ENCODE measurements at regions not wholly inside any gene's neighbourhood (a gene's known extent, or its start where the extent isn't known, plus 50 kb on each side); places are given as distances from the start of the nearest gene placed in this dataset.

- TF ChIP-seq CTCF (IDR thresholded peaks at IDR 0.05; ENCODE audit: borderline replicate concordance, control extremely low read depth, extremely low read depth, insufficient read depth, missing control alignments): no peak
- no peak for DNase-seq (ENCODE audit: low spot score)
These were observed 102.5 kb upstream of the EEF2KMT start for GRCh38 chr16:5200123-5200522.

GRCh38 chr16:5196204-5196603, 98.6 kb upstream of the EEF2KMT start:
- DNase-seq (ENCODE audit: low spot score): no peak

More at GRCh38 chr16:5200123-5200522, 102.5 kb upstream of the EEF2KMT start:
- in situ Hi-C loops (cut with MboI; ENCODE audit: low sequenced_read_pairs, unreplicated experiment): no loop called here

GRCh38 chr16:5193861-5194260, 96.3 kb upstream of the EEF2KMT start:
- in situ Hi-C loops (cut with MboI; ENCODE audit: low sequenced_read_pairs, unreplicated experiment): no loop called here
- DNase-seq (ENCODE audit: low spot score): no peak
- TF ChIP-seq CTCF (IDR thresholded peaks at IDR 0.05; ENCODE audit: borderline replicate concordance, control extremely low read depth, extremely low read depth, insufficient read depth, missing control alignments): no peak

More at GRCh38 chr16:5196204-5196603, 98.6 kb upstream of the EEF2KMT start:
- in situ Hi-C loops (cut with MboI; ENCODE audit: low sequenced_read_pairs, unreplicated experiment): no loop called here
- no peak for TF ChIP-seq CTCF (IDR thresholded peaks at IDR 0.05; ENCODE audit: borderline replicate concordance, control extremely low read depth, extremely low read depth, insufficient read depth, missing control alignments)

GRCh38 chr16:5188989-5189352, 91.4 kb upstream of the EEF2KMT start:
- in situ Hi-C loops (cut with MboI; ENCODE audit: low sequenced_read_pairs, unreplicated experiment): no loop called here
- DNase-seq (ENCODE audit: low spot score): no peak
- no peak for TF ChIP-seq CTCF (IDR thresholded peaks at IDR 0.05; ENCODE audit: borderline replicate concordance, control extremely low read depth, extremely low read depth, insufficient read depth, missing control alignments)

- no peak for DNase-seq (ENCODE audit: low spot score)
- in situ Hi-C loops (cut with MboI; ENCODE audit: low sequenced_read_pairs, unreplicated experiment): no loop called here
- no peak for TF ChIP-seq CTCF (IDR thresholded peaks at IDR 0.05; ENCODE audit: borderline replicate concordance, control extremely low read depth, extremely low read depth, insufficient read depth, missing control alignments)
These were observed 90.9 kb upstream of the EEF2KMT start for GRCh38 chr16:5188318-5188988.

- in situ Hi-C loops (cut with MboI; ENCODE audit: low sequenced_read_pairs, unreplicated experiment): no loop called here
- no peak for TF ChIP-seq CTCF (IDR thresholded peaks at IDR 0.05; ENCODE audit: borderline replicate concordance, control extremely low read depth, extremely low read depth, insufficient read depth, missing control alignments)
- no peak for DNase-seq (ENCODE audit: low spot score)
These were observed 89.9 kb upstream of the EEF2KMT start for GRCh38 chr16:5187402-5187952.

All from GM13976 (cell line).